GM10266 (cell line): ENCODE measurements at regions not wholly inside any gene's neighbourhood (a gene's known extent, or its start where the extent isn't known, plus 50 kb on each side); places are given as distances from the start of the nearest gene placed in this dataset.

Experiments used
- DNase-seq: peaks from one replicate; pipeline ENCODE4 v3.0.0; 2012; ENCODE audit errors: extremely low spot score
- CTCF ChIP-seq: IDR thresholded peaks from 2 replicates; pipeline ENCODE4 v1.5.1; 2012; ENCODE audit warnings: mild to moderate bottlenecking, low read depth; ENCODE audit not compliant: control insufficient read depth, insufficient read depth; ENCODE audit errors: missing control alignments

DNA sequence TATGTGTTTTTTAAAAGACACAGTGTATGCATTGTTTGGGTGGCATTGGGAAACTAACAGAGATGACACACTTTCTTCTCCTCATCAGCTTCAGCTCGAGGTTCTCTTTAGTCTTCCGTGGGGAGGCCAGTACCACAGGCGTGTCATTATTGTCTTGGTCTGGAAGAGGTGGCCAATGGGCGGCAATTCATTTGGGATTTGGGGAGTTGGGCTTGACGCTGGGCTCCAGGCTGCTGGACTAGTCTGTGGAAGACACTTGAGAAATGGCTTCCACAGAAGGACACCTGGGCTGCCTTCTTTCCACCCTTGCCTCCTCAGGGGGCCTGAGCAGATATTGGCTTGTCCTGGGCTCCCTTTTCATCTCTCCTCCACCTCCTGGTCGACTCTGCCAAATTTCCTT lies 192.2 kb downstream of the SH2D4B start:
- TF ChIP-seq CTCF, result no peak
- DNase-seq, result no peak

GRCh38 chr10:80730522-80730921 lies 192.8 kb downstream of the SH2D4B start:
- DNase-seq, result no peak
- no peak for TF ChIP-seq CTCF

- TF ChIP-seq CTCF, result no peak
- DNase-seq, result no peak
Measured at GRCh38 chr10:80734589-80734988, 196.9 kb downstream of the SH2D4B start.

GRCh38 chr10:80737209-80737608 lies 199.5 kb downstream of the SH2D4B start:
- no peak for TF ChIP-seq CTCF
- no peak for DNase-seq

GRCh38 chr10:80739328-80739727 lies 201.6 kb downstream of the SH2D4B start:
- TF ChIP-seq CTCF, result no peak
- no peak for DNase-seq

GRCh38 chr10:80739963-80740715 lies 202.4 kb downstream of the SH2D4B start:
- TF ChIP-seq CTCF, result no peak
- no peak for DNase-seq

GRCh38 chr10:80741278-80741677 lies 203.6 kb downstream of the SH2D4B start:
- TF ChIP-seq CTCF, result no peak
- DNase-seq, result no peak
